Occipital lobe (tissue), 1 donor: ENCODE measurements at regions not wholly inside any gene's neighbourhood (a gene's known extent, or its start where the extent isn't known, plus 50 kb on each side); places are given as distances from the start of the nearest gene placed in this dataset.

ENCODE experiments used
- DNase-seq: peaks from one replicate; lab custom pipeline; 2025; lab: John Stamatoyannopoulos, UW

DNA sequence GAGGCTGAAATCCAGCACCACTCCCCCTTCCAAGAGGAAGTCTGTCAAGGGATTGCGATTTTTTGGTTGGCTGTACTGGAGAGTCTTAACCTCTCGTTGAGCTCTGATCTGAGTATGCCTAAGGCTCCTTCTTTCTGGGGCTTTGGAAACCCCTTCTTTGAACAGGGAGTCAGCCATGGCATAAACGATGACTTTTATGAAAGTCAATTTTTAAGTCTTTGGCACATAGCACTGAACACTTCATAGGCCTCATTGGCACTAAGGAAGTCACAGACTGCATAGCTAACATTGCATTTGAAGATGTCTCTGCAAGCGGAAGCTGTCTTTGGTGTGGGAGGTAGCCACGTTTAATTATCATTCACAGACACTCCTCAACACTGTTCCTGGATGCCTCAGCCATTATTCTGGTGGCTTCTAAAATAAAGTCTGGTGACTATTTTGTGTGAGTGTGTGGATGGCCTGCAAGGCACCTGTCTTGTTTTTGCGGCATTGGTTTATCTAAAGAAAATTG lies 148.2 kb upstream of the NCK2 start:
- no peak for DNase-seq

DNA sequence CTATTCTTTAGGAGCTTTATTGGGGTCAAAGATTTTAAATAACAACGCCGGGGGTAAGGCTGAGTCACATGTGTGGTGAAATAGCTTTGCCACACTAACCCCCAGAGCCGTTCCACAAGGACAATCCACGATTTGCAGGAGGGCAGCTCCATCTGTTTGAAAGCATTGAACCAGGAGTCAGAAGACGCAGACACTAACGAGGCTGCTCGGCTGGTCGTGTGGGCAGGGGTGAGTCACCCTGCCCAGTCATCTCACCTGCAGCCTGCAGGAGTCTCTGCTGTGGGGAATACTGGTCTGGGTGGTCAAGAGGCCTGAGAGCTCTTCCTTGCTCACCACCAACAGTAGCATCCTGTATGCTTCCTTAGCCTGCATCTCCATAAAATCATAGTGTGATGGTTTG lies 149.2 kb upstream of the NCK2 start:
- DNase-seq: no peak

- DNase-seq: no peak
Measured at GRCh38 chr2:105593221-105593967, 151.3 kb upstream of the NCK2 start.

DNA sequence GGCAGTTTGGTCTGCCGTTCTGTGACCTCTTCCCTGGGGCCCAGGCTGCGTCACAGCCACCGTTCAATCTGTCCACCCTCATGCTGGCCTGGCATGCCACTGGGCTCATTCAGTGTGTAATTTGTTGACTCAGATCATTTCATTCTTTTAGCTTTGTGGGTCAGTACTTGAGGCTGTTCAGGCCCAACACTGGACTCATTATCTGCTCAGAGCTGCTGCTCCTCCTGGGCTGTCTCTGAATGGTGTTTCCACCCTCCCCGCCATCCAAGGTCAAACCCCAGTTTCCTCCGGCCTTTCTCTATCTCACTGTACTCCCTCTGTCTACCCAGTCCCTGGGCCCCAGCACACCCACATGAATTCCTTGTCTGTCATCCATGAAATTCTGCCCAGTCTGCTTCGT lies 152.4 kb upstream of the NCK2 start:
- DNase-seq: no peak

- DNase-seq: no peak
Measured at GRCh38 chr2:105590780-105591660, 153.7 kb upstream of the NCK2 start.

GRCh38 chr2:105588581-105588980 lies 156.1 kb upstream of the NCK2 start:
- DNase-seq: no peak

GRCh38 chr2:105587637-105588036 lies 157.1 kb upstream of the NCK2 start:
- DNase-seq: no peak

- no peak for DNase-seq
Measured at GRCh38 chr2:105584435-105585010, 160.2 kb upstream of the NCK2 start.

GRCh38 chr2:105582952-105583660 lies 161.6 kb upstream of the NCK2 start:
- DNase-seq: no peak

DNA sequence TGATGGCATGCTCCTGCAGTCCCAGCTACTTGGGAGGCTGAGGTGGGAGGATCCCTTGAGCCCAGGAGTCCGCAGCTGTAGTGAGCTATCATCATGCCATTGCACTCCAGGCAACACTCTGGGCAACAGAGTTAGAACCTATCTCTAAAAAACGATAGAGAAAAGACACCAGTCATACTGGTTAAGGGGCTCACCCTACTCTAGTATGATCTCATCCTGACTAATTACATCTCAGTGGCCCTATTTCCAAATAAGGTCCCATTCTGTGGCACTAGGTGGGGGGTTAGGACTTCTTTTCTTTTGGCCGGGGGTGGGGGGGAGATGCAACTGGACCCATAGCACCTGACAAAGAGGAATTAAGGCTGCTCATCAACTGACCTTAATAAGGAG lies 163.2 kb upstream of the NCK2 start:
- no peak for DNase-seq

- DNase-seq: no peak
Measured at GRCh38 chr2:105580870-105581554, 163.7 kb upstream of the NCK2 start.

DNA sequence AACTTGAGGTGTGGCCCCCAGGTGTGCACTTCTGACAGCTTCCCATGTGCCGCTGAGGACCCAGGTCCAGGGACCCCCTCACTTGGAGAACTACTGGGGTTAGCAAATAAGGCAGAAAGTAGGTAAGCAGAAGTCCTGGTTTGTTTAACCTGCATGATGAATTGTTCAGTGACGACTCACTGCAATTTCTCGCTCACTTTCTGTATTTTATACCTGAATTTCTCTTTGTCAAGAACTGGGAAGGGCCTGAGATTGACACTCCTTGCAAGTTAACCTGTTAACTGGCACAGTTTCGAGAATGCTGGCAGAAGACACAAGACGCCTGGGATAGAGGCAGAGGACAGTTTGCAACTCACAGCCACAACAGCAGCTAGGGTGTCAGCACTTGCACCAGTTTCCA lies 164.5 kb upstream of the NCK2 start:
- no peak for DNase-seq

GRCh38 chr2:105578166-105578565 lies 166.5 kb upstream of the NCK2 start:
- no peak for DNase-seq

GRCh38 chr2:105577762-105578161 lies 166.9 kb upstream of the NCK2 start:
- DNase-seq: no peak

- DNase-seq: no peak
Measured at GRCh38 chr2:105576440-105577241, 168.1 kb upstream of the NCK2 start.

DNA sequence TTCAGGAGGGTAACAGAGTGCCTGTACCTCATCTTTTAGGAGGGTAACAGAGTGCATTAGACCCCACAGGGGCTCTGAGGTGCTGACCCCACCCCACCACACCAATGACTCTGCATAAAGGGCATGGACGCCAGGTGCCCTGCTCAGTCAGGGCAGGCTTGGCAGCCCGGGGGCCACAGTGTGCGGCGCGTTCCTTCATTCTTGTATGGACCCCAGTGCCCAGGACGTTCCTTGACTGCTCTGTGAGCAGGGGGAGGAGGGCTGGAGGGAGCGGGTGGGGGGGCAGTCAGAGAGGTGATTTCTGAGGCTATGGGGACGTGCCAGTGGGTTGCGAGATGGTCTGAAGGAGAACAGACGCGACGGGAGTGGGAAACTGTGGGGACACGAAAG lies 168.7 kb upstream of the NCK2 start:
- no peak for DNase-seq

GRCh38 chr2:105575499-105576025 lies 169.2 kb upstream of the NCK2 start:
- DNase-seq: no peak

DNA sequence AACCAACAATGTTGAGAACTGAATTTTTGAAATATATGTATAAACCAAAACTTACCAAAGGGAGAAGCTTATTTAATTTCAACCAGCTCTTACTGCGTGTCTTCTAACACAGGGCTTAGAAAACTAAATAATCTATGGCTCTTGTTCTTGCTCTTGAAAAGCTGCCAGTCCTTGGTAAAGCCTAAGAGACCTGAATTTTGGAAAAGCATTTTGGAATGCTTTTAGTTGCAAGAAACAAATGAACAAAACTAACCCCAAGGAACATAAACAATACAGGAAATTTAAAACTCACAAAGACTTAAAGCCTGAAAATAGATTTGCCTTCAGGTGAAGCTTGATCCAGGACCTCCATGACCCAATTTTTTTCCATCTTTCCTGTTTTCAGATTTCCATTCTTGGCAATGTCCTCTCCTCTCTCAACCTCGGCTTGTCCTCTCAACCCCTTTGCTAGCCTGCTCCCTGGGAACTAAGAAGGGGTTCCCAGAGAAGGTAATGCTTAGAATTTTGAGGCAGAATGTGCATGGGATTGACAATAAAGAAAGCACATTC lies 169.8 kb upstream of the NCK2 start:
- no peak for DNase-seq

DNA sequence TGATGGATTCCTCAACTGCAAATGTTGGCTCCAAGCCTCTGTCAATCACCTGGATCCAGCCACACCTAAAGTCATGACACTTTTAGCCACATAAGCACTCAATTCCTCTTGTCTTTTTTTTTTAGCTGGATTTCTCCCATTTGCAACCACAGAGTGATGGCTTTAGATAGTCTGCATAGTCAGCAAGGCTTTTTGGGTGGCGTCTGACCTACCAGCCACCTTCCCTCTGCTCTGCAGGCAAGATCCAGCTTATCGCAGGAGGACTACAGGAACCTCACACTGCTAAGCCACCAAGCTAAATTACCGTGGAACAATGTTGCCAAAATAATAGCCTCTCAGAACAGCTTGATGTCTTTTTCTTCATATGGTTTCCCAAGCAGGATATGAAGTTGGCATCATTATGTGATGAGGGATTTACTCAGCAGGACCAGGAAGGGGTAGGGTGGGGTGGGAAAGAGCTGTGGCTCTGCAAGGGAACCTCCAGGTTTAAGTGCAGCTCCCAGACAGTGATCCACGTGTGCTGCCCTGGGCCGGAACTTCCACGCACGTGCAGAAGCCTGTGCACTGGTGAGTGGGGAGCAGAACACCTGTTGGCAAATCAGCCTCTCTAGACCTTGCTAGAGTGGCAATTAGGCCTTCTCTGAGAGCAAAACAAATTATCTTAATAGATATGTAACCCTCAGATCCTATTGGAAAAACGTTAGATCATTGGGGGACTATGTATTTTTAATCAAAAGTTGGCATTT lies 170.6 kb upstream of the NCK2 start:
- no peak for DNase-seq
